ENCODE measurements at regions not wholly inside any gene's neighbourhood (a gene's known extent, or its start where the extent isn't known, plus 50 kb on each side); places are given as distances from the start of the nearest gene placed in this dataset.

- TF ChIP-seq CTCF (IDR thresholded peaks at IDR 0.05) (no peak), POLR2A (IDR thresholded peaks at IDR 0.05) (no peak)
Measured at GRCh38 chr20:48051794-48052474, 266.7 kb upstream of the SULF2 start.

Measured in right lobe of liver (tissue), 4 donors.